ENCODE measurements at regions not wholly inside any gene's neighbourhood (a gene's known extent, or its start where the extent isn't known, plus 50 kb on each side); places are given as distances from the start of the nearest gene placed in this dataset.
"Not testable (repeated sequence)": the region's sequence is repeated elsewhere in the genome, so short reads cannot be mapped to it uniquely, and the experiment has no call there.

GRCh38 chr6:126614642-126615504, 275.0 kb downstream of the CENPW start:
- DNase-seq = peak; percentile 69

- no peak for DNase-seq
Observed at GRCh38 chr6:126616866-126617265, 277.0 kb downstream of the CENPW start.

GRCh38 chr6:126618639-126619343, 278.9 kb downstream of the CENPW start:
- no peak for DNase-seq

GRCh38 chr6:126620719-126621118, 280.8 kb downstream of the CENPW start:
- no peak for DNase-seq

GRCh38 chr6:126625019-126625418, 285.1 kb downstream of the CENPW start:
- DNase-seq = no peak

- DNase-seq = peak; percentile 10
Observed at GRCh38 chr6:126628125-126628524, 288.2 kb downstream of the CENPW start.

- DNase-seq = no peak
Observed at GRCh38 chr6:126631363-126631762, 291.4 kb downstream of the CENPW start.

- DNase-seq = no peak
Observed at GRCh38 chr6:126632271-126632670, 292.4 kb downstream of the CENPW start.

- DNase-seq = no peak
Observed at GRCh38 chr6:126633373-126633772, 293.5 kb downstream of the CENPW start.

- no peak for DNase-seq
Observed at GRCh38 chr6:126640356-126640755, 300.4 kb downstream of the CENPW start.

GRCh38 chr6:126640921-126641320, 301.0 kb downstream of the CENPW start:
- DNase-seq = no peak

- DNase-seq = no peak
Observed at GRCh38 chr6:126641641-126642040, 301.7 kb downstream of the CENPW start.

- DNase-seq = no peak
Observed at GRCh38 chr6:126643352-126643751, 303.4 kb downstream of the CENPW start.

GRCh38 chr6:126650931-126651330, 311.0 kb downstream of the CENPW start:
- DNase-seq = no peak

GRCh38 chr6:126657561-126658175, 317.8 kb downstream of the CENPW start:
- peak; percentile 68 for DNase-seq

GRCh38 chr6:126660376-126660775, 320.5 kb downstream of the CENPW start:
- no peak for DNase-seq

GRCh38 chr6:126661646-126662045, 321.7 kb downstream of the CENPW start:
- no peak for DNase-seq

GRCh38 chr6:126662966-126663365, 323.1 kb downstream of the CENPW start:
- DNase-seq = no peak

GRCh38 chr6:126664271-126664670, 324.4 kb downstream of the CENPW start:
- no peak for DNase-seq

- no peak for DNase-seq
Observed at GRCh38 chr6:126665551-126665950, 325.6 kb downstream of the CENPW start.

GRCh38 chr6:126667071-126667470, 327.2 kb downstream of the CENPW start:
- DNase-seq = no peak

- no peak for DNase-seq
Observed at GRCh38 chr6:126667728-126668127, 327.8 kb downstream of the CENPW start.

GRCh38 chr6:126672649-126673048, 332.7 kb downstream of the CENPW start:
- DNase-seq = no peak

- not testable (repeated sequence) for DNase-seq
Observed at GRCh38 chr6:126673749-126674148, 333.8 kb downstream of the CENPW start.
